Thymus (tissue), 11 donors: ENCODE measurements at regions not wholly inside any gene's neighbourhood (a gene's known extent, or its start where the extent isn't known, plus 50 kb on each side); places are given as distances from the start of the nearest gene placed in this dataset.

Source experiments
- DNase-seq, 9 donors: peaks; one replicate each; pipeline ENCODE4 v3.0.0-alpha.2; 2013; ENCODE audit warnings: low spot score in 9 of 9, low read depth in 6 of 9, missing footprints in 1 of 9
- H3K27ac ChIP-seq, 2 donors: one replicate each; pipeline ENCODE4 v1.5.1; 2013; ENCODE audit warnings: control low read depth in 1 of 2, low read depth in 1 of 2, low read length in 1 of 2, mild to moderate bottlenecking in 1 of 2, moderate library complexity in 1 of 2
- H3K27me3 ChIP-seq, 2 donors: one replicate each; pipeline ENCODE4 v1.5.1; 2013; ENCODE audit warnings: low read length in 1 of 2; ENCODE audit not compliant: control insufficient read depth in 2 of 2, insufficient read depth in 1 of 2
- H3K36me3 ChIP-seq, 2 donors: one replicate each; pipeline ENCODE4 v1.5.1; 2013; ENCODE audit warnings: low read length in 1 of 2, mild to moderate bottlenecking in 1 of 2, moderate library complexity in 1 of 2; ENCODE audit not compliant: control insufficient read depth in 2 of 2, insufficient read depth in 2 of 2
- H3K4me1 ChIP-seq, 2 donors: one replicate each; pipeline ENCODE4 v1.5.1; 2013; ENCODE audit warnings: low read length in 2 of 2; ENCODE audit not compliant: control insufficient read depth in 2 of 2, insufficient read depth in 2 of 2
- H3K4me3 ChIP-seq, 2 donors: one replicate each; pipeline ENCODE4 v1.5.1; 2013; ENCODE audit warnings: low read length in 2 of 2, control low read depth in 1 of 2, mild to moderate bottlenecking in 1 of 2
- H3K9me3 ChIP-seq, 2 donors: one replicate each; pipeline ENCODE4 v1.5.1; 2013; ENCODE audit warnings: low read length in 1 of 2, mild to moderate bottlenecking in 1 of 2; ENCODE audit not compliant: control insufficient read depth in 2 of 2, insufficient read depth in 1 of 2
- WGBS: extraction: QIAGEN DNeasy Blood & Tissue Kit; methylation state at CpG from one replicate; pipeline ENCODE4 v1.1.7; 2013; 5-methylcytosine and 5-hydroxymethylcytosine counted together
- donor health status: healthy.

DNA sequence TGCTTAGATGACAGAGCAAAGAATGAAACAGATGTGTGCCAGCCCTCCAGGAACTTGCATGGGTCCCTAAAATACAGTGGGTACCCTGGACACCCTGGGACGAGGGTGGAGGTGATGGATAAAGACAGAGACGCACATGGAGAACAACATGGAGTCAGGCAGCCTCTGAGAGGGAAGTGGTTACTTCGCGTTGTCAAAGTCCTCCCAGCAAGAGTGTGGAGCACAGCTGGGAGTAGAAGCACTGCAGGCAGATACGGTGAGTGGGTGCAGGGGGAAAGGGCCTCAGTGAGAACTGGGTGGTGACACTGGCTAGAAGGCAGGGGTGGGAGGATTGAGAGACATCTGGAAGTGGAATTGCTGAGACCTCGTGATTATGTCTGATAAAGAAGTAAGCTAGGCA is 70.8 kb upstream of the PRR20G start:
- WGBS: 83% methylated on average over 6 of the region's 6 CpGs
- Histone ChIP-seq H3K27ac (no peak overlapping the region), H3K36me3 (no peaks in the 10 kb centered on the region), H3K27me3 (peaks cover 0 to 2% of the 10 kb centered on the region in 2 donors), H3K4me3 (no peak overlapping the region), H3K4me1 (no peaks in the 10 kb centered on the region), H3K9me3 (peaks cover 1 to 7% of the 10 kb centered on the region in 2 donors)
- no peak for DNase-seq

DNA sequence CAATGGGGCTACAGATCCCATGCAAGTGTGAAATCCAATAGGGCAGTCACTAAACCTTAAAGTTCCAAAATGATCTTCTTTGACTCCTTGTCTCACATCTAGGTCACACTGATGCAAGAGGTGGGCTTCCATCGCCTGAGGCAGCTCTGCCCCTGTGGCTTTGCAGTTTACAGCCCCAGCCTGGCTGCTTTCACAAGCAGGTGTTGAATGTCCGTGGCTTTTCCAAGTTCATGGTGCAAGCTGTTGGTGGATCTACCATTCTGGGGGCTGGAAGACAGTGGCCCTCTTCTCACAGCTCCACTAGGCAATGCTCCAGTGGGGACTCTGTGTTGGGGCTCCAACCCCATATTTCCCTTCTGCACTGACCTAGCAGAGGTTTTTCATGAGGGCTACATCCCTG is 68.5 kb upstream of the PRR20G start:
- no peak overlapping the region for H3K27ac ChIP-seq
- WGBS: 88% methylated on average over 2 of the region's 2 CpGs
- no peaks in the 10 kb centered on the region for H3K4me1 ChIP-seq
- no peak for DNase-seq
- H3K36me3 ChIP-seq: no peaks in the 10 kb centered on the region
- peaks cover 0 to 6% of the 10 kb centered on the region in 2 donors for H3K27me3 ChIP-seq
- peaks cover 1 to 7% of the 10 kb centered on the region in 2 donors for H3K9me3 ChIP-seq
- no peak overlapping the region for H3K4me3 ChIP-seq

DNA sequence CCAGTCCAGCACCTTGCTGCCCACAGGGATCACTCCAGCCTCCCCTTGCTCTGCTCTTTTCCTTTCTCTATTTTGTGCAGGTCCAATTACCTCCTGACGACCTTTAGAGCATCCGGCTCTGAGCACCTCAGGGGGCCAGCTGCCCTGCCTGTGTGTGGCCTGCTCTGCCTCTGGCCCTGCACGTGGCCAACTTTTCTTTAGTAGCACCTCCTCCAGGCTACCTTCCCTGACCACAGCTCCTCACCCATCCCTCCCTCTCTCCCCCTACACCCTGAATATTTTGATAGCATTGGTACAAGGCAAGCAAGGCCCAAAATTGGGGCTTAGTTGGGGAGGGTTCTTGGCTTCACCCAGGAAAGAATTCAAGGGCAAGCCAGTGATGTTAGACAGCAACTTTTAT is 66.9 kb upstream of the PRR20G start:
- no peaks in the 10 kb centered on the region for H3K4me1 ChIP-seq
- 75% methylated on average over 3 of the region's 3 CpGs for WGBS
- no peak overlapping the region for H3K4me3 ChIP-seq
- peaks cover 0 to 21% of the 10 kb centered on the region in 2 donors for H3K27me3 ChIP-seq
- H3K36me3 ChIP-seq: no peaks in the 10 kb centered on the region
- no peak for DNase-seq
- peaks cover 1 to 7% of the 10 kb centered on the region in 2 donors for H3K9me3 ChIP-seq
- no peak overlapping the region for H3K27ac ChIP-seq

DNA sequence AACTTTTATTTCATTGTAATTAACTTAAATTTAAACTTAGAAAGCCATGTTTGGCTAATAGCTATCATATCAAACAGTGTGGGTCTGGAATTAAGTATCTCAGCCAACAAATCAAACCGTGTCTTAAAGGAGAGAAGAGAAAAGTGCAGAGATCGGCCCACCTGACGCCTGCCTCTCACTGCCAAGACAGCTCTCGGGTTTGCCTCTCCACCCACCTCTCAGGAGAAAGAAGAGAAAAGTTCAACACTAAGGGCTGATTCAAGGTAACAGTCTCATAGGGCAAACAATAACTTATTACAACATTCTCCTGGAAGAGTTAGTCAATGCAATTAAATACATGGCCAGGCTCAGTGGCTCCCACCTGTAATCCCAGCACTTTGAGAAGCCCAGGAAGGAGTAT is 64.8 kb upstream of the PRR20G start:
- no peak for DNase-seq
- no peak overlapping the region for H3K4me3 ChIP-seq
- H3K9me3 ChIP-seq: peaks cover 1 to 7% of the 10 kb centered on the region in 2 donors
- no peak overlapping the region for H3K27ac ChIP-seq
- WGBS: 88% methylated on average over 4 of the region's 4 CpGs
- no peaks in the 10 kb centered on the region for H3K36me3 ChIP-seq
- H3K27me3 ChIP-seq: peaks cover 0 to 23% of the 10 kb centered on the region in 2 donors
- no peaks in the 10 kb centered on the region for H3K4me1 ChIP-seq

DNA sequence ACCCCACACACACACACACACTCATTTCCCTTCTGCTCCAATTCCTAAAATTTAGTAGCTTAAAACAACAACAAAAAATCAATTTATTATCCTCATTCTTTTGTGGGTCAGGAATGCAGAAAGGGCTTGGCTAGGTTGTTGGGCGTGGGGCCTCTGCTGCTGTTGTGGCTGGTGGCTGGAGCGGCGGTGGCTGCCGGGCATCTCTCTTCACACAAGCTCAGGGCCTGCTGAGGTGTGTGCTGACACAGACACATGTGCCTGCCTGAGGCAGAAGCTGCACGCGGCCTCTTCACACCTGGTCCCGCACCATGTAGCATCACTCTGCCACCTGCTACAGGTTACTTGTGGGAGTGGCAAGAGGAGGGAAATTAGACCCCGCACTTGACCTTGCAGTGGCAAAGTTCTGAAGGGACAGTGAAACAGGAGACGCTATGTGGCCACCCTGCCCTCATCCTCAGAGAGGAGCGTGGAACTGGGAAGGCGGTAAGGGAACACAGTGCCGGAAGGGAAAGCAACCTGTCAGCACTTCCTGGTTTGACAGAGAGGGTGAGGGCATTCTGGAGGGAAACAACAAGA is 64.0 kb upstream of the PRR20G start:
- no peaks in the 10 kb centered on the region for H3K4me1 ChIP-seq
- H3K9me3 ChIP-seq: peaks cover 1 to 6% of the 10 kb centered on the region in 2 donors
- no peak overlapping the region for H3K4me3 ChIP-seq
- H3K36me3 ChIP-seq: no peaks in the 10 kb centered on the region
- H3K27me3 ChIP-seq: peaks cover 0 to 23% of the 10 kb centered on the region in 2 donors
- 81% methylated on average over 12 of the region's 12 CpGs for WGBS
- no peak for DNase-seq
- H3K27ac ChIP-seq: no peak overlapping the region

DNA sequence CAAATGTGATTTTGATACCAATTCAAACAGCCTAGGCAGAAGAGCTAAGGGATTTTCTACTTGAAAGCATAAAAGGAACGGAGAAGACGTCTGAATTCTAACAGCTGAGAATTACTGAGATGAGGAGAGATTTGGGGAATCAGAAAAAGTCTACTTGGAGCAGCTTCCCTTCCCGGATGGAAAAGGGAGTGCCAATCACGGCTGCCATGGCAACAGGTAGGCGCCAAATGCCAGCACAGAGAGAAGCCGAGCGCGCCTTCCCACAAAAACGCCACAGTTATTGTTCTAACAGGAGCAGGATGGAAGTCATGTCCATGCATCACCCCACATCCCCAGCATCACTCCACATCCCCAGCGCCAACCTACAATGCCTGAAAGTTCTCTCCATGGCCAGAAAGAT is 63.5 kb upstream of the PRR20G start:
- H3K27me3 ChIP-seq: peaks cover 0 to 23% of the 10 kb centered on the region in 2 donors
- no peaks in the 10 kb centered on the region for H3K36me3 ChIP-seq
- DNase-seq: no peak
- H3K27ac ChIP-seq: no peak overlapping the region
- WGBS: 81% methylated on average over 10 of the region's 10 CpGs
- H3K9me3 ChIP-seq: peaks cover 0 to under 1% of the 10 kb centered on the region in 2 donors
- no peak overlapping the region for H3K4me3 ChIP-seq
- H3K4me1 ChIP-seq: no peaks in the 10 kb centered on the region

DNA sequence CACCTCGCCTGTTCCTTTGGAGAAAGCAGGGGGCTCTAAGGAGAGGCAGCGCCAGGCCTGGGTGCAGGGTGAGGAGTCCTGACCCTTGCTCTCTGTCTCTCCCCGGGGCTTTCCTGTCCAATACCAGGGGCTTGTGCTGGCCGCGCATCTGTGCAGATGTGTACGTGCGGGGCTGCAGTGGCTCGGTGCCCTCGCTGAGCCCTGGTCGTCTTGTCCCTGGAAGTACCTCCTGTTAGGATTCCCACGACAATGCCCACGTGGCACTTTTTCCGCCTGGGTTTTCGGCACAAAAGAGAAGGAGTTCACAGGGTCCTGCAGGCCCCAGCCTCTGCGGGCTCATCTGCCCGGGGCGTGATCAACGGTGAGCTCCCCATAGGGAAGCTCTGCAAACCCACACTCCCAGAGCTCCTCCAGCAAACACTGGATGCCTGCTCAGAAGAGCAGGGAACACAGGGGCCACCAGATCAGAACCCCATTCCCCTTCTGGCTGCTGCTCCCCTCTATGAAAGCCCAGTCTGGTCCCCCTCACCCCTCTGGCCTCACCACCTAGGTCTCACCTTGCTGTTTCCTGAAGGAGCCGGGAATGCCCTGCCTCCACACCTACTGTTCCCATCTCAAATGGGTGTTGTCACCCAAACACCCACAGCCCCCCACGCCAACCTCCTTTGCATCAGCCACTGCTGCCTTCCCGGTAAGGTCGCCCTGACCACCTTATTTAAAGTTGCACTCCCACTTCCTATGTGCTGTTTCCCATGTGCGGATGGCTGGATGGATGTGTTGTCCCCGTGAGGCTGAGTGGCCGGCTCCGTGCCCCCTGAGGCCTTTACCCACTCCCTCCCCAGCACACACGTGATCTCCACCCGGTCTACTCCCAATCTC is 62.6 kb upstream of the PRR20G start:
- Histone ChIP-seq H3K27me3 (peaks cover 0 to 23% of the 10 kb centered on the region in 2 donors), H3K27ac (no peak overlapping the region), H3K4me1 (no peaks in the 10 kb centered on the region), H3K9me3 (no peaks in the 10 kb centered on the region), H3K4me3 (no peak overlapping the region), H3K36me3 (no peaks in the 10 kb centered on the region)
- no peak for DNase-seq
- 81% methylated on average over 28 of the region's 28 CpGs for WGBS

DNA sequence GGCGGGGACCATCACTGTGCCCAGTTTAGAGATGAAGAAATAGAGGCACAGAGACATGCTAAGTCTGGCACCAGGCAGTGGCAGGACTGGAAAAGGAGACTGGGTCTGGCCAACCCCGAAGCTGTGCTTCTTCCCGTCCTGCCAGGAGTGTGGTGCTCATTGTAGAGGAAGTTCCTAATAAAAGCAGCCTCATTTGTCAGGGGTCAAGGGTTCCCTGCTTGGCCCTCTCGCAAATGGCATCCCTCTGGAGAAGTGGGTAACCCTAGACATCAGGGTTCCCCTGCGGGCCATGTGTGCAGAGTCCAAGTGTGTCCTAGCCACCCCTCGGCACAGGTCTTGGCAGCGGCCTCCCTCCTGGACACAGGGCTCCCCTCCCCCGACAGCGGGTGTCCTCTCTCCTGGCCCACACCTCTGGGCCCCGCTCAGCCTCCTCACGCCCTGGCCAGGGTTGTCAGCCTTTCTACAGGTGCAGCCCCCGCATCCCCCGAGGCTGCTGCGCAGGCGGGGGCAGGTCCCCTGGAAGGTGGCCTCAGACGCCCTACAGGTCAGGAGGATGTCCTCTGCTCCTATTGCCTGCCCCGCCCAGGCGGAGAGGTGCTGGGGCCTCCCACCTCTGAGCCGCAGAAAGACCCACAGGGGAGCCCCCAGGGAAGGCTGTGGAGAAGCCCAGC is 61.8 kb upstream of the PRR20G start:
- no peaks in the 10 kb centered on the region for H3K9me3 ChIP-seq
- no peak for DNase-seq
- no peak overlapping the region for H3K4me3 ChIP-seq
- no peaks in the 10 kb centered on the region for H3K36me3 ChIP-seq
- no peak overlapping the region for H3K27ac ChIP-seq
- H3K4me1 ChIP-seq: no peaks in the 10 kb centered on the region
- 74% methylated on average over 19 of the region's 19 CpGs for WGBS
- peaks cover 0 to 23% of the 10 kb centered on the region in 2 donors for H3K27me3 ChIP-seq

DNA sequence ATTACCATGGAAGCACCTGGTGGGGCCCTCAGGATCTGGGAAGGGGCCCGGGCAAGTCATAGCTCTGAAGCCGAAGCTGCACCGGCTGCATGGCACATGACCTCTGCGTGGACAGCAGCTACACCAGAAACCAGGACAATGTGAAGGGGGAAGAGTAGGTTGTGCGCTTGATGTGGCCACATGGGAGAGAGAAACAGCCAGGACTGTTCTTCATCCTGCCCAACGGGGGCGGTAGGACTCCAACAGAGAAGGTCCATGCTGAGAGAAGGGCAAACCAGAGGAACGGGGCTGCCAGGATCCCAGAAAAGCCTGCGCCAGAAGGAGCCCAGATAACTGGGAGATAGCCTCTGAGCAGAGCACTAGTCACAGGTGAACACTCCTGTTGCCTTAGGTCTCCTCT is 54.9 kb upstream of the PRR20G start:
- WGBS: 51% methylated on average over 9 of the region's 9 CpGs
- Histone ChIP-seq H3K27me3 (peaks cover 8 to 24% of the 10 kb centered on the region in 2 donors), H3K36me3 (no peaks in the 10 kb centered on the region), H3K9me3 (no peaks in the 10 kb centered on the region), H3K4me3 (no peak overlapping the region), H3K27ac (no peak overlapping the region), H3K4me1 (no peaks in the 10 kb centered on the region)
- no peak for DNase-seq
